WI38 (cell line): ENCODE measurements at regions not wholly inside any gene's neighbourhood (a gene's known extent, or its start where the extent isn't known, plus 50 kb on each side); places are given as distances from the start of the nearest gene placed in this dataset.

ENCODE experiments used
- H3K4me3 ChIP-seq: 2 replicates; pipeline ENCODE4 v1.5.1; 2011; ENCODE audit warnings: low read depth, mild to moderate bottlenecking, control low read depth, low read length
- TF ChIP-seq, protein P1 (sequence below): IDR thresholded peaks from 2 replicates; pipeline ENCODE4 v1.5.1; 2012; ENCODE audit warnings: low read depth, mild to moderate bottlenecking, control low read depth, low read length

- TF ChIP-seq, protein P1, sequence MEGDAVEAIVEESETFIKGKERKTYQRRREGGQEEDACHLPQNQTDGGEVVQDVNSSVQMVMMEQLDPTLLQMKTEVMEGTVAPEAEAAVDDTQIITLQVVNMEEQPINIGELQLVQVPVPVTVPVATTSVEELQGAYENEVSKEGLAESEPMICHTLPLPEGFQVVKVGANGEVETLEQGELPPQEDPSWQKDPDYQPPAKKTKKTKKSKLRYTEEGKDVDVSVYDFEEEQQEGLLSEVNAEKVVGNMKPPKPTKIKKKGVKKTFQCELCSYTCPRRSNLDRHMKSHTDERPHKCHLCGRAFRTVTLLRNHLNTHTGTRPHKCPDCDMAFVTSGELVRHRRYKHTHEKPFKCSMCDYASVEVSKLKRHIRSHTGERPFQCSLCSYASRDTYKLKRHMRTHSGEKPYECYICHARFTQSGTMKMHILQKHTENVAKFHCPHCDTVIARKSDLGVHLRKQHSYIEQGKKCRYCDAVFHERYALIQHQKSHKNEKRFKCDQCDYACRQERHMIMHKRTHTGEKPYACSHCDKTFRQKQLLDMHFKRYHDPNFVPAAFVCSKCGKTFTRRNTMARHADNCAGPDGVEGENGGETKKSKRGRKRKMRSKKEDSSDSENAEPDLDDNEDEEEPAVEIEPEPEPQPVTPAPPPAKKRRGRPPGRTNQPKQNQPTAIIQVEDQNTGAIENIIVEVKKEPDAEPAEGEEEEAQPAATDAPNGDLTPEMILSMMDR: no peak
- no peak overlapping the region for H3K4me3 ChIP-seq
Observed at GRCh38 chr22:49153921-49154320, 673.8 kb downstream of the BRD1 start.

- TF ChIP-seq, protein P1: no peak
- H3K4me3 ChIP-seq: no peak overlapping the region
Observed at GRCh38 chr22:49152939-49153770, 674.5 kb downstream of the BRD1 start.

- H3K4me3 ChIP-seq: no peak overlapping the region
- TF ChIP-seq, protein P1: no peak
Observed at GRCh38 chr22:49152127-49152938, 675.3 kb downstream of the BRD1 start.

GRCh38 chr22:49151256-49152126, 676.2 kb downstream of the BRD1 start:
- TF ChIP-seq, protein P1: no peak

DNA sequence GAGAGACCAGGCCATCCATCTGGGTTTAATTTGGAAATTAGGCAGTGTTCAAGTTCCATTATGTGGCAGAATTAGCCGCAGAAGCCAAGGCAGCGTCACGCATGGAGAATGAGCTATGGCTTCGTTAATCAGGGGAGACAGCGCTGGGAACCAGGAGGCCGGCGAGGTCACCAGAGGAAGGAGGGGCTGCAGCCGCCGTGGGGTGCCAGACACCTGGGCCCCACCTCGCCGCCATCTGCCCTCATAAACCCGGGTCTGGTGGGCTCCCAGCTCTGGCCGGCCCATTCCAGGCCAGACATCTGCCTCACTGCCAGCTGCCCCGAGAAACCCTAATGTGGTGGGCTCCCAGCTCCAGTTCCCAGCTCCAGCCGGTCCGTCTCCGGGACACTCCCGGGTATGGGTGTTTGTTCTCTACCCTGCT, 676.9 kb downstream of the BRD1 start:
- no peak overlapping the region for H3K4me3 ChIP-seq
- TF ChIP-seq, protein P1: no peak

More at GRCh38 chr22:49151256-49152126, 676.2 kb downstream of the BRD1 start:
- H3K4me3 ChIP-seq: no peak overlapping the region

GRCh38 chr22:49149721-49150608, 677.7 kb downstream of the BRD1 start:
- H3K4me3 ChIP-seq: no peak overlapping the region
- TF ChIP-seq, protein P1: no peak
